HepG2 (cell line): ENCODE measurements at regions not wholly inside any gene's neighbourhood (a gene's known extent, or its start where the extent isn't known, plus 50 kb on each side); places are given as distances from the start of the nearest gene placed in this dataset.

Source experiments
- ATAC-seq: fragments of 200-7000 bp; cut with Tn5 transposase; 3 replicates; pipeline ENCODE4 v1.9.1; 2020; ENCODE audit warnings: mild to moderate bottlenecking, moderate library complexity
- BruUV-seq: library from RNA; stranded (reverse); fragments of 400-500 nt; replicated peaks from 2 replicates; lab custom pipeline; 2021; lab: Mats Ljungman, UMichigan
- CTCF ChIA-PET: fragments of 300-600 bp; formaldehyde crosslinking; extraction: SDS; loops from one replicate; lab custom pipeline; 2021; ENCODE audit warnings: low total read pairs, inconsistent platforms, low intra/inter-chr PET ratio; lab: Yijun Ruan, JAX
- POLR2A ChIA-PET: fragments of 350-600 bp; sonication (Branson Sonifier 250); formaldehyde crosslinking; loops from one replicate; lab custom pipeline; 2020; ENCODE audit warnings: antibody characterized with exemption, inconsistent platforms; lab: Yijun Ruan, JAX
- DNase-seq: peaks from one replicate; pipeline ENCODE4 v3.0.0-alpha.2; 2015; ENCODE audit warnings: low spot score
- FAIRE-seq: peaks from 3 replicates; lab custom pipeline; 2011; peaks lifted over from hg19 to GRCh38; lab: Jason Lieb, UNC
- H2AFZ ChIP-seq: one replicate; pipeline ENCODE4 v1.6.1; 2011; ENCODE audit warnings: low read length, inconsistent platforms
- H3K27ac ChIP-seq: fragments of 300-600 bp; 3 replicates; pipeline ENCODE4 v1.8.0; 2011; ENCODE audit warnings: mixed run types, mild to moderate bottlenecking, mixed read lengths, low read length, inconsistent platforms; ENCODE audit not compliant: insufficient read depth; ENCODE audit errors: extremely low read length
- H3K27me3 ChIP-seq, 2 experiments: fragments of 200-600 bp in 1 of 2; 2 replicates in 1 of 2; 3 replicates in 1 of 2; pipeline versions ENCODE4 v1.6.0 to v1.8.0; 2011; ENCODE audit warnings: low read length in 2 of 2, mild to moderate bottlenecking in 2 of 2, moderate library complexity in 2 of 2, inconsistent platforms in 1 of 2; ENCODE audit not compliant: insufficient read depth in 2 of 2, control insufficient read depth in 1 of 2
- H3K36me3 ChIP-seq, 2 experiments: fragments of 200-600 bp in 1 of 2; replicated peaks in 1 of 2; 2 replicates in 1 of 2; 3 replicates in 1 of 2; pipeline versions ENCODE4 v1.5.1 to v1.8.0; 2011; ENCODE audit warnings: low read length in 2 of 2, inconsistent platforms in 1 of 2; ENCODE audit not compliant: insufficient read depth in 2 of 2, control insufficient read depth in 1 of 2
- H3K4me1 ChIP-seq: 2 replicates; pipeline ENCODE4 v1.5.1; 2012; ENCODE audit warnings: low read length, inconsistent platforms; ENCODE audit not compliant: insufficient read depth
- H3K4me2 ChIP-seq: 2 replicates; pipeline ENCODE4 v1.6.0; 2011; ENCODE audit warnings: low read depth, low read length, inconsistent platforms
- H3K4me3 ChIP-seq, 3 experiments: fragments of 200-600 bp in 1 of 3; sonication (generic), shearing (Covaris generic) in 1 of 3; replicated peaks in 1 of 3; 2 replicates each; pipeline ENCODE4 v1.5.1; 2011 to 2016; ENCODE audit warnings: low read length in 3 of 3, inconsistent platforms in 2 of 3, low read depth in 2 of 3, mild to moderate bottlenecking in 2 of 3, control low read depth in 1 of 3, mixed read lengths in 1 of 3; ENCODE audit not compliant: insufficient read depth in 1 of 3
- H3K79me2 ChIP-seq: one replicate; pipeline ENCODE4 v1.6.1; 2011; ENCODE audit warnings: low read length, inconsistent platforms; ENCODE audit not compliant: insufficient read depth
- H3K9ac ChIP-seq: 2 replicates; pipeline ENCODE4 v1.6.0; 2011; ENCODE audit warnings: mild to moderate bottlenecking, low read depth, low read length, inconsistent platforms; ENCODE audit not compliant: insufficient read depth
- H3K9me3 ChIP-seq: 2 replicates; pipeline ENCODE4 v1.5.1; 2012; ENCODE audit warnings: mild to moderate bottlenecking, low read length
- H4K20me1 ChIP-seq: 2 replicates; pipeline ENCODE4 v1.6.0; 2011; ENCODE audit warnings: inconsistent platforms, mild to moderate bottlenecking, low read length, moderate library complexity; ENCODE audit not compliant: insufficient read depth
- MEF2D ChIP-seq: sonication (generic); formaldehyde crosslinking; IDR thresholded peaks from 2 replicates; pipeline ENCODE4 v1.5.1; 2020; ENCODE audit warnings: mild to moderate bottlenecking, missing genetic modification reagents
- RXRB ChIP-seq: IDR thresholded peaks from 2 replicates; pipeline ENCODE4 v1.6.1; 2016; ENCODE audit warnings: borderline replicate concordance, missing genetic modification reagents, missing compliant biosample characterization
- TARDBP ChIP-seq: sonication (generic); formaldehyde crosslinking; IDR thresholded peaks from 2 replicates; pipeline ENCODE4 v1.8.0; 2022; ENCODE audit warnings: mild to moderate bottlenecking, missing genetic modification reagents
- TCF12 ChIP-seq, 2 experiments: fragments of 450-650 bp in 1 of 2; sonication (generic) in 1 of 2; formaldehyde crosslinking in 1 of 2; IDR thresholded peaks; 2 replicates each; pipeline versions ENCODE4 v1.6.1 to v1.8.0; 2017 to 2022; ENCODE audit warnings: antibody characterized with exemption in 1 of 2, mild to moderate bottlenecking in 1 of 2, missing genetic modification reagents in 1 of 2, moderate library complexity in 1 of 2
- ZNF543 ChIP-seq: sonication (generic); formaldehyde crosslinking; IDR thresholded peaks from 2 replicates; pipeline ENCODE4 v1.4.0; 2020; ENCODE audit warnings: mild to moderate bottlenecking, missing genetic modification reagents
- ZNF678 ChIP-seq: sonication (generic); formaldehyde crosslinking; IDR thresholded peaks from 2 replicates; pipeline ENCODE4 v1.4.0; 2020; ENCODE audit warnings: mild to moderate bottlenecking, missing genetic modification reagents
- WGBS: methylation state at CpG from one replicate; pipeline ENCODE4 v1.1.6; 2017; ENCODE audit warnings: low lambda C conversion rate; 5-methylcytosine and 5-hydroxymethylcytosine counted together
- in situ Hi-C: cut with HindIII; loops from 2 replicates; pipeline ENCODE4 v1.10.0; 2017; ENCODE audit warnings: low pct_unique_long_range_greater_than_20kb; ENCODE audit not compliant: extremely low pct_ligation_motif_present
- intact Hi-C: fragments of 100-400 bp; cut with micrococcal nuclease; formaldehyde crosslinking; loops from one replicate; pipeline ENCODE4 v1.10.0; 2022; ENCODE audit not compliant: unreplicated experiment
- TF ChIP-seq, protein P1 (sequence below): sonication (generic); formaldehyde crosslinking; IDR thresholded peaks from 2 replicates; pipeline ENCODE4 v1.9.0; 2022; ENCODE audit warnings: low read depth, missing genetic modification reagents
- TF ChIP-seq, protein P2 (sequence below): sonication (generic); formaldehyde crosslinking; conservative IDR thresholded peaks from 2 replicates; pipeline ENCODE4 v1.4.0; 2020; ENCODE audit warnings: missing genetic modification reagents
- TF ChIP-seq, protein P3 (sequence below): sonication (generic); formaldehyde crosslinking; conservative IDR thresholded peaks from 2 replicates; pipeline ENCODE4 v1.4.0; 2020; ENCODE audit warnings: mild to moderate bottlenecking, missing genetic modification reagents, moderate library complexity
- TF ChIP-seq, protein P4 (sequence below): sonication (generic); formaldehyde crosslinking; IDR thresholded peaks from 2 replicates; pipeline ENCODE4 v1.4.0; 2020; ENCODE audit warnings: mild to moderate bottlenecking, missing genetic modification reagents

DNA sequence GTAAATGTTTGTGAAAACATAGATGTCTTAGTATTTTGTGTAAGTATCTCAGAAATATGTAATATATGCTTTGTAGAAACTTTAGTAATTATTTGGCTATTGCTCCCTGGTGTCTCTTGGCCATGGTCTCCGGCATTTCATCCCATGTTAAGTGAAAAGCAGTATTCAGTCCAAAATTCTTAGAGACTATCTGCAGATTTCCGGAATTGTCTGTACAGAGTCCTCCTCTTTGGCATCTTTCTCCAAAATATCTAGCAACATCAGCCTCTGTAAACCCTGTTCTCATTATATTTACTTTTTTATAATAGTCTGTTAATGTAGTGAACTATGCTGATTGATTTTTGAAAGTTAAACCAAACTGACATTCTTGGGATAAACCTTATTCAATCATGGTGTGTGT, 352.7 kb downstream of the ARPP21 start:
- CTCF ChIA-PET = no interaction called here
- no peaks in the 10 kb centered on the region for H3K79me2 ChIP-seq
- no peak overlapping the region for H3K4me2 ChIP-seq
- peaks cover 17% of the 10 kb centered on the region for H3K9me3 ChIP-seq
- H3K36me3 ChIP-seq = no peaks in the 10 kb centered on the region
- no peaks in the 10 kb centered on the region for H3K27me3 ChIP-seq
- ATAC-seq (no peak), DNase-seq (no peak), FAIRE-seq (no peak)
- WGBS = 0% methylated on average over 2 of the region's 2 CpGs
- POLR2A ChIA-PET = no interaction called here
- TF ChIP-seq MEF2D (CRISPR knock-in tag) = no peak
- no peak for TF ChIP-seq TARDBP (CRISPR knock-in tag)
- TF ChIP-seq, protein P1, sequence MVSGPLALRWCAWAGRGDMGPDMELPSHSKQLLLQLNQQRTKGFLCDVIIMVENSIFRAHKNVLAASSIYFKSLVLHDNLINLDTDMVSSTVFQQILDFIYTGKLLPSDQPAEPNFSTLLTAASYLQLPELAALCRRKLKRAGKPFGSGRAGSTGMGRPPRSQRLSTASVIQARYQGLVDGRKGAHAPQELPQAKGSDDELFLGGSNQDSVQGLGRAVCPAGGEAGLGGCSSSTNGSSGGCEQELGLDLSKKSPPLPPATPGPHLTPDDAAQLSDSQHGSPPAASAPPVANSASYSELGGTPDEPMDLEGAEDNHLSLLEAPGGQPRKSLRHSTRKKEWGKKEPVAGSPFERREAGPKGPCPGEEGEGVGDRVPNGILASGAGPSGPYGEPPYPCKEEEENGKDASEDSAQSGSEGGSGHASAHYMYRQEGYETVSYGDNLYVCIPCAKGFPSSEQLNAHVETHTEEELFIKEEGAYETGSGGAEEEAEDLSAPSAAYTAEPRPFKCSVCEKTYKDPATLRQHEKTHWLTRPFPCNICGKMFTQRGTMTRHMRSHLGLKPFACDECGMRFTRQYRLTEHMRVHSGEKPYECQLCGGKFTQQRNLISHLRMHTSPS (CRISPR knock-in tag) = no peak
- H2AFZ ChIP-seq = no peak overlapping the region
- H3K4me1 ChIP-seq = no peaks in the 10 kb centered on the region
- no peak overlapping the region for H3K27ac ChIP-seq
- intact Hi-C loops = no loop called here
- no peak overlapping the region for H3K4me3 ChIP-seq
- H4K20me1 ChIP-seq = no peaks in the 10 kb centered on the region
- in situ Hi-C loops = no loop called here
- BruUV-seq = no TSS peak
- H3K9ac ChIP-seq = no peak overlapping the region

DNA sequence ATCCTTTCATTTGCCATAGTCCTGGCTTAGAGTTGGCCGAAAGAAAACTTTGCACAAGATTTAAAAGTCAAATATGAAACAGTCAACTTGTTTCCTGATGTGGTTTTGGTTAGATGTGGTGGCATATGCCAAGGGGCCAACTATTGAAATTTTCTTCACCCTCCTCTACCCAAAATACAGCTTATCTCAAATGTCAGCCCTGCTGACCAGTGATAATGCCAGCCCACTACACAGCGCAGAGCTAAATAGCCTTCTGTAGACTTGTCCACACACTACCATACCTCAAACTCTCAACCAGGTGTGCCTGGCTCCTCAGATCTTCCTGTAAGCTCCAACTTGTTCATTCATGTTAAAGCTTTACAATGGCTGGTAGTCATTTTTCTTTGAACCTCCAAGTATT, 368.5 kb upstream of the STAC start:
- H3K4me1 ChIP-seq = no peaks in the 10 kb centered on the region
- ChIA-PET POLR2A (no interaction called here), CTCF (no interaction called here)
- H3K36me3 ChIP-seq = no peaks in the 10 kb centered on the region
- TF ChIP-seq ZNF678 (CRISPR knock-in tag) (no peak), RXRB (CRISPR knock-in tag) (no peak), TCF12 (IDR thresholded peaks at IDR 0.05) (no peak), TCF12 (CRISPR knock-in tag; IDR thresholded peaks at IDR 0.05) (no peak), ZNF543 (CRISPR knock-in tag) (no peak)
- TF ChIP-seq, protein P2, sequence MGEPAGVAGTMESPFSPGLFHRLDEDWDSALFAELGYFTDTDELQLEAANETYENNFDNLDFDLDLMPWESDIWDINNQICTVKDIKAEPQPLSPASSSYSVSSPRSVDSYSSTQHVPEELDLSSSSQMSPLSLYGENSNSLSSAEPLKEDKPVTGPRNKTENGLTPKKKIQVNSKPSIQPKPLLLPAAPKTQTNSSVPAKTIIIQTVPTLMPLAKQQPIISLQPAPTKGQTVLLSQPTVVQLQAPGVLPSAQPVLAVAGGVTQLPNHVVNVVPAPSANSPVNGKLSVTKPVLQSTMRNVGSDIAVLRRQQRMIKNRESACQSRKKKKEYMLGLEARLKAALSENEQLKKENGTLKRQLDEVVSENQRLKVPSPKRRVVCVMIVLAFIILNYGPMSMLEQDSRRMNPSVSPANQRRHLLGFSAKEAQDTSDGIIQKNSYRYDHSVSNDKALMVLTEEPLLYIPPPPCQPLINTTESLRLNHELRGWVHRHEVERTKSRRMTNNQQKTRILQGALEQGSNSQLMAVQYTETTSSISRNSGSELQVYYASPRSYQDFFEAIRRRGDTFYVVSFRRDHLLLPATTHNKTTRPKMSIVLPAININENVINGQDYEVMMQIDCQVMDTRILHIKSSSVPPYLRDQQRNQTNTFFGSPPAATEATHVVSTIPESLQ (CRISPR knock-in tag) = no peak
- TF ChIP-seq, protein P3, sequence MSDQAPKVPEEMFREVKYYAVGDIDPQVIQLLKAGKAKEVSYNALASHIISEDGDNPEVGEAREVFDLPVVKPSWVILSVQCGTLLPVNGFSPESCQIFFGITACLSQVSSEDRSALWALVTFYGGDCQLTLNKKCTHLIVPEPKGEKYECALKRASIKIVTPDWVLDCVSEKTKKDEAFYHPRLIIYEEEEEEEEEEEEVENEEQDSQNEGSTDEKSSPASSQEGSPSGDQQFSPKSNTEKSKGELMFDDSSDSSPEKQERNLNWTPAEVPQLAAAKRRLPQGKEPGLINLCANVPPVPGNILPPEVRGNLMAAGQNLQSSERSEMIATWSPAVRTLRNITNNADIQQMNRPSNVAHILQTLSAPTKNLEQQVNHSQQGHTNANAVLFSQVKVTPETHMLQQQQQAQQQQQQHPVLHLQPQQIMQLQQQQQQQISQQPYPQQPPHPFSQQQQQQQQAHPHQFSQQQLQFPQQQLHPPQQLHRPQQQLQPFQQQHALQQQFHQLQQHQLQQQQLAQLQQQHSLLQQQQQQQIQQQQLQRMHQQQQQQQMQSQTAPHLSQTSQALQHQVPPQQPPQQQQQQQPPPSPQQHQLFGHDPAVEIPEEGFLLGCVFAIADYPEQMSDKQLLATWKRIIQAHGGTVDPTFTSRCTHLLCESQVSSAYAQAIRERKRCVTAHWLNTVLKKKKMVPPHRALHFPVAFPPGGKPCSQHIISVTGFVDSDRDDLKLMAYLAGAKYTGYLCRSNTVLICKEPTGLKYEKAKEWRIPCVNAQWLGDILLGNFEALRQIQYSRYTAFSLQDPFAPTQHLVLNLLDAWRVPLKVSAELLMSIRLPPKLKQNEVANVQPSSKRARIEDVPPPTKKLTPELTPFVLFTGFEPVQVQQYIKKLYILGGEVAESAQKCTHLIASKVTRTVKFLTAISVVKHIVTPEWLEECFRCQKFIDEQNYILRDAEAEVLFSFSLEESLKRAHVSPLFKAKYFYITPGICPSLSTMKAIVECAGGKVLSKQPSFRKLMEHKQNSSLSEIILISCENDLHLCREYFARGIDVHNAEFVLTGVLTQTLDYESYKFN (CRISPR knock-in tag) = no peak
- TF ChIP-seq, protein P4, sequence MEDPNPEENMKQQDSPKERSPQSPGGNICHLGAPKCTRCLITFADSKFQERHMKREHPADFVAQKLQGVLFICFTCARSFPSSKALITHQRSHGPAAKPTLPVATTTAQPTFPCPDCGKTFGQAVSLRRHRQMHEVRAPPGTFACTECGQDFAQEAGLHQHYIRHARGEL (CRISPR knock-in tag) = no peak
- peaks cover 53% of the 10 kb centered on the region for H3K9me3 ChIP-seq
- ATAC-seq = no peak
- H2AFZ ChIP-seq = no peak overlapping the region
- DNase-seq = no peak
- no peaks in the 10 kb centered on the region for H3K27me3 ChIP-seq
- intact Hi-C loops = no loop called here
- H3K79me2 ChIP-seq = no peaks in the 10 kb centered on the region
- no peak for FAIRE-seq
- H3K4me3 ChIP-seq = no peak overlapping the region
- no peak overlapping the region for H3K27ac ChIP-seq
- H4K20me1 ChIP-seq = no peaks in the 10 kb centered on the region
- BruUV-seq = no TSS peak
- 40% methylated on average over 2 of the region's 2 CpGs for WGBS
- no peak overlapping the region for H3K4me2 ChIP-seq
- in situ Hi-C loops = no loop called here
- no peak overlapping the region for H3K9ac ChIP-seq
